ENCODE measurements at regions not wholly inside any gene's neighbourhood (a gene's known extent, or its start where the extent isn't known, plus 50 kb on each side); places are given as distances from the start of the nearest gene placed in this dataset.
"Not testable (repeated sequence)": the region's sequence is repeated elsewhere in the genome, so short reads cannot be mapped to it uniquely, and the experiment has no call there.

- no peaks in the 10 kb centered on the region for H3K27me3 ChIP-seq
- no peak overlapping the region for H3K27ac ChIP-seq
- H3K9me3 ChIP-seq, result no peaks in the 10 kb centered on the region
- no peaks in the 10 kb centered on the region for H3K36me3 ChIP-seq
- no peak overlapping the region for H3K4me3 ChIP-seq (ENCODE audit: low read depth in 1 of 2, low read length in 1 of 2)
- TF ChIP-seq CTCF (IDR thresholded peaks at IDR 0.05), result no peak
- no peaks in the 10 kb centered on the region for H3K4me1 ChIP-seq (ENCODE audit: control insufficient read depth in 1 of 2, insufficient read depth in 1 of 2, low read depth in 1 of 2, low read length in 1 of 2)
Measured at GRCh38 chr16:51237207-51237606, 86.1 kb upstream of the SALL1 start.

GRCh38 chr16:51236583-51236982 is 85.5 kb upstream of the SALL1 start:
- Histone ChIP-seq H3K9me3 (no peaks in the 10 kb centered on the region), H3K36me3 (no peaks in the 10 kb centered on the region), H3K27me3 (no peaks in the 10 kb centered on the region), H3K4me1 (ENCODE audit: control insufficient read depth in 1 of 2, insufficient read depth in 1 of 2, low read depth in 1 of 2, low read length in 1 of 2) (no peaks in the 10 kb centered on the region), H3K4me3 (ENCODE audit: low read depth in 1 of 2, low read length in 1 of 2) (no peak overlapping the region), H3K27ac (no peak overlapping the region)
- no peak for TF ChIP-seq CTCF (IDR thresholded peaks at IDR 0.05)

GRCh38 chr16:51231702-51232101 is 80.6 kb upstream of the SALL1 start:
- Histone ChIP-seq H3K27me3 (no peaks in the 10 kb centered on the region), H3K36me3 (no peaks in the 10 kb centered on the region), H3K27ac (no peak overlapping the region), H3K9me3 (no peaks in the 10 kb centered on the region), H3K4me3 (ENCODE audit: low read depth in 1 of 2, low read length in 1 of 2) (no peak overlapping the region), H3K4me1 (ENCODE audit: control insufficient read depth in 1 of 2, insufficient read depth in 1 of 2, low read depth in 1 of 2, low read length in 1 of 2) (no peaks in the 10 kb centered on the region)
- no peak for TF ChIP-seq CTCF (IDR thresholded peaks at IDR 0.05)

GRCh38 chr16:51230035-51230434 is 79.0 kb upstream of the SALL1 start:
- H3K36me3 ChIP-seq; H3K4me1 ChIP-seq (ENCODE audit: control insufficient read depth in 1 of 2, insufficient read depth in 1 of 2, low read depth in 1 of 2, low read length in 1 of 2); H3K4me3 ChIP-seq (ENCODE audit: low read depth in 1 of 2, low read length in 1 of 2); H3K9me3 ChIP-seq; H3K27me3 ChIP-seq; H3K27ac ChIP-seq: not testable (repeated sequence)

GRCh38 chr16:51228097-51228659 is 77.1 kb upstream of the SALL1 start:
- no peak for TF ChIP-seq CTCF (IDR thresholded peaks at IDR 0.05)
- Histone ChIP-seq H3K4me3 (ENCODE audit: low read depth in 1 of 2, low read length in 1 of 2) (no peak overlapping the region), H3K27ac (no peak overlapping the region)

GRCh38 chr16:51225878-51226277 is 74.8 kb upstream of the SALL1 start:
- no peaks in the 10 kb centered on the region for H3K9me3 ChIP-seq
- H3K4me1 ChIP-seq (ENCODE audit: control insufficient read depth in 1 of 2, insufficient read depth in 1 of 2, low read depth in 1 of 2, low read length in 1 of 2), result no peaks in the 10 kb centered on the region
- no peak overlapping the region for H3K27ac ChIP-seq
- H3K27me3 ChIP-seq, result no peaks in the 10 kb centered on the region
- H3K36me3 ChIP-seq, result no peaks in the 10 kb centered on the region
- no peak overlapping the region for H3K4me3 ChIP-seq (ENCODE audit: low read depth in 1 of 2, low read length in 1 of 2)
- TF ChIP-seq CTCF (IDR thresholded peaks at IDR 0.05), result no peak

More at GRCh38 chr16:51228097-51228659, 77.1 kb upstream of the SALL1 start:
- Histone ChIP-seq H3K4me1 (ENCODE audit: control insufficient read depth in 1 of 2, insufficient read depth in 1 of 2, low read depth in 1 of 2, low read length in 1 of 2) (no peaks in the 10 kb centered on the region), H3K36me3 (no peaks in the 10 kb centered on the region), H3K9me3 (no peaks in the 10 kb centered on the region), H3K27me3 (no peaks in the 10 kb centered on the region)
